GM21528 (cell line): ENCODE measurements at regions not wholly inside any gene's neighbourhood (a gene's known extent, or its start where the extent isn't known, plus 50 kb on each side); places are given as distances from the start of the nearest gene placed in this dataset.

Experiments used
- ATAC-seq: cut with Tn5 transposase; IDR thresholded peaks from one replicate; pipeline ENCODE4 v1.9.1; 2021; ENCODE audit warnings: mild to moderate bottlenecking, moderate library complexity; ENCODE audit not compliant: unreplicated experiment, low FRiP score

DNA sequence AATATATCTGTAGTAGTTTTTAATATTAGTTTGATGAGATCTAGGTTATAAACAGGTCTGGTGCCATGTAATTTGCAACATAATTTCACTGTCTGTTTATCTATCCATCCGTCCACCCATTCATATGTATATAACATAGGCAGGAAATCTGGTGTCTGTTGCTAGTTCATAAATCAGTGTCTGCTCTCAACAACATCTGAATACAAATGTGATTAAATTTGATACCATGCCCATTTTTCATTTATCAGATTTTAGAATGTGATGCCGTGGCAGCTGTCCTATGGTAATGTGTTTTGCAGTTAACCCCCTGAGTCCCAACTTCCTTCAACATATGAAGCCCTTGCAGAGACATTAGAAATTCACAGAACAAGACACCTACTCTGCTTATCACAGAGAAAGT lies 228.4 kb downstream of the CMPK2 start:
- ATAC-seq = no peak

DNA sequence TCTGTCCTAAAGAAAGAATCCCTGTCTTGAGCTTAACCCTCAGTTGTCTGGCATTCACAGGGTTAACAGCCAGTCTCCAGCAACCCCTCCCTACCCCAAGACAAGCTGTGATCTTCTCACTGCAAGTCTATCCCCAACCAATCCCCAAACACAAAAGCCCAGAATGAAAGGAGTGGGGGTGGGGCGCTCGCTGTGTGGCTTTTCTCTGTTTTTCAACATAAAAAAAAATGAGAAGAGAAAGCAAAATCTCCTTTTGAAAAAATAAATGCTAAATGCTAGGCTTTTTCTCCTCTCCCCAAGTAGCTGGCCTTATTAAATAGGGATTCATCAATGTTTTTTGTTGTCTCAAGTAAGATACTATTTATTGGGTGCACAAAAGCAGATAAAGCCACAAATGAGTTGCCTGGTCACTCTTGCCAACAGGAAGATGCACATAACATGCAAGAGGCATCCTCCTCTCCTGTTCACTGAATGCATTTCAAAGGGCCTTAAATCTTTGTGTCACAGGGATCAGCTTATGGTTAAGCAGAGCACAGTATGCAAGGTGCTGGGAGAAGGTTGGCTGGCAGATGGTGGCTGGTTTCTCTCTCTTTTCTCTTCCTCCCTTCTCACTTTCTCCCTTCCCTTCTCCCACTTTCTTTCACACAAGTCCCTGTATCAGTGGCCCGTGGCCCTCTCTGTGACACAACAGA lies 225.6 kb downstream of the CMPK2 start:
- no peak for ATAC-seq

DNA sequence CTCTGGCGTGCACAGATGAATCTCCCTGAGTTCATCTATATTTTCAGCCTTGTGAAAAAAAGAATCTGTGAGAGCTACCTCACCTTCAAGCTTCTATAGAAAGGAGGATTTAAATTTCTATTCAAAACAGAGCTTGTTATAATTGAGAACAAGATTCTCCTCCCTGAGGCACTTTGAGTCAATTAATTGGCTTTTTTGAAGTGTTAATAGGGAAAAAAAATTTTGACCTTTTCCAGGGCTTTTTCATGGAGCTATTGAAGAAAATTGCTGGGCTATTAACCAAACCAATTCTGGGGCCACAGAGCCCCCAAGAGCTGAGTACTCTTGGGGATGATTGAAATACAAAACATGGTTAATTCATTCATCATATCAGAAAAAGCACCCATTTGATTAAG lies 225.1 kb downstream of the CMPK2 start:
- no peak for ATAC-seq

DNA sequence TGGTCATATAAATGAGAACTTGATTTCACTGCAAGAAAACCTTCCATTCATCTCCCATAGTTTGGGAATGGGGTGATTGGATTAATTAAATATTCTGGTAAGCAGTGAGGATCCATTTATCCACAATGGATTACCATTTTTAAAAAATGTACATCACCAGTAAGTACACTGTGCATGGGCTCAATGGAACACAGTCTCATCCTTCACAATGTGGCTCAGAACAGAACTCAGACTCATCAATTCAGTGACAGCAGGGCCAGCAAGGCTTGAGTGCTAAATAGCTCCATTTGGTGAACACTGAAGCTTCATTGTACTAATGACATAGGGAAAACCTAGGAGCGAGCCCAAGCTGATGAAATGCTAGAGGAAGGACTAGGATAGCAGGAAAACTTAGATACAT lies 223.8 kb downstream of the CMPK2 start:
- no peak for ATAC-seq

DNA sequence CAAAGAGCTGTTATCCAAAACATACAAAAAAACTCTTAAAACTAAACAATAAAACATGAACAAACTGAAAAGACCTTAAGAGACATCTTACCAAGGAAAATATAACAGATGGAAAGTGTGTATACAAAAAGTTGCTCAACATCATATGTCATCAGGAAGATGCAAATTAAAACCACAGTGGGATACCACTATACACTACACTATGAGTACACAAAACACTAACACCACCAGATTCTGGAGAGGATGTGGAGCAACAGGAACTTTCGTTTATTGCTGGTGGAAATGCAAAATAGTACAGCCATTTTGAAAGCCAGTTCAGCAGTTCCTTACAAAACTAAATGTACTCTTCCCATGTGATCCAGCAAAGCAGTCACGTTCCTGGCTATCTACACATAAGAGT lies 221.4 kb downstream of the CMPK2 start:
- ATAC-seq = no peak

DNA sequence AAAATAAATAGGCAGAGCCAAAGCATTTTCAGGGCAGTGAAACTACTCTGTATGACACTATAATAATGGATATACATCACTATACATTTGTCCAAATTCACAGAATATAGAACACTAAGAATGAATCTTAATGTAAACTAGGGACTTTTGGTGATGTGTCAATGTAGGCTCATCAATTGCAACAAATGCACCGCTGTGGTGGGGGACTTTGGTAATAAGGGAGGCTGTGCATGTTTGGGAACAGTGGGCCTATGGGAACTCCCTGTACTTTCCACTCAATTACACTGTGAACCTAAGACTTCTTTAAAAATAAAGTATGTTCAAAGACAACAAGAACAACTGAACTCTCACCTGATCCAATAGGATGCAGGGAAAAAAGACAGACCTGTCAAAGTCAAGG lies 220.7 kb downstream of the CMPK2 start:
- ATAC-seq = no peak

DNA sequence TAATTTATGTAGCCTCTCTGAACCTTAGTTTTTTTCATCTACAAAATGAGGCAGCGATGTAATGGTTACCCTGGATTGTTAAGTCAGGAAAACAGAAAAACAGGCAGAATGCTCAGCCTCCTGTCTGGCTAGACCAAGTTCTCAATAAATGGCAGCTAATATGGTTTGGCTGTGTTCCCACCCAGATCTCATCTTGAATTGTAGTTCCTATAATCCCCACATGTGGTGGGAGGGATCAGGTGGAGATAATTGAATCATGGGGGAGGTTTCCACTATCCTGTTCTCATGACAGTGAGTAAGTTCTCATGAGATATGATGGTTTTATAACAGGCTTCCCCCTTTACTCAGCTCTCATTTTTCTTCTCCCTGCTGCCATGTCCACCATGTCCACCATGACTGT lies 220.0 kb downstream of the CMPK2 start:
- no peak for ATAC-seq

DNA sequence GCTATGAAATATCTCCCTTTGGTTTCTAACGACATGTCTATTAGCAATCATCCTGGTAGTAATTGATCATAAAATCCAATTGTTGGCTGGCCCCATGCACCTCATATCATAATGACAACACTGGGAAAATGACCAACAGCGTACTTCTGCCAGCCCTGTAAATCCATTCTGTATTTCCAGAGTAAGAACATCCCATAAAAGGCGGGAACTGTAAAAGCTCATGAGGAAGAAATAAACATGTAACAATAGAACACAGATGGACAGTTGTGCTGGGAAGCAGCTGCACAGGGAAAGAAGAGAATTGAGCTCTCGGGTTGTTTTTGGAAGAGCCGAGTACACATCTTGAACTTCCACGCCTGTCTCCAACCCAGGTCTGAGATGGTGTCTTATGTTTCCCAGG lies 218.7 kb downstream of the CMPK2 start:
- ATAC-seq = no peak

DNA sequence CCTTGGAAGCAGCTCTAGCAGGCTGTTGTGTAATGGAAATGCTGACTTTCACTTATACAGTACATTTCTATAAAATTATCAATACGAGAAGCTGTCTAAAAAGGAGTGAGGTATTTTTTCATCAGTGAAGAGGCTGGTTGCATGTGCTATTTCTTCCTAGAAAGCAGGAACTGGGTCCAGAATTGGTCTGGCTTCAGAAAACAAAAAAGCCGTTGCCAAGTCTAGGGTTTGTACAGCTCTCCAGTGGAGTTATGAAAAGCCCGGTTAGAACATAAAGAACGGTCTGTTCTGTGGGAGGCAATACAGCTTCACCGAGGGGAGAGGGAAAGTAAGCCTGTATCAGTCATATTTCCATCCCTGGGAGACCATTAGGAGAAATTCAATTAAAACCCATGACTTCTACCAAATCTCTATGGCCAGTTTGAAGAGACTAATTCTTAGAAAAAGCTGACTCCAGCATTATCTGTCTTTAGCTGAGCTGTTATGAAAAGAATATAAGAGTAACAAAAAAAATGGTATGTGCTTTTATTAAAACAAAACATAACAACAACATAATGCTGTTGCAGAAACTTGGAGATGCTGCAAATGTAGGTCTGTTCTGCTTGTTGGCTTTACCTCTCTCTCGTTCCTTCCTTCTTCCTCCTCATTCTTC lies 217.0 kb downstream of the CMPK2 start:
- ATAC-seq = no peak

DNA sequence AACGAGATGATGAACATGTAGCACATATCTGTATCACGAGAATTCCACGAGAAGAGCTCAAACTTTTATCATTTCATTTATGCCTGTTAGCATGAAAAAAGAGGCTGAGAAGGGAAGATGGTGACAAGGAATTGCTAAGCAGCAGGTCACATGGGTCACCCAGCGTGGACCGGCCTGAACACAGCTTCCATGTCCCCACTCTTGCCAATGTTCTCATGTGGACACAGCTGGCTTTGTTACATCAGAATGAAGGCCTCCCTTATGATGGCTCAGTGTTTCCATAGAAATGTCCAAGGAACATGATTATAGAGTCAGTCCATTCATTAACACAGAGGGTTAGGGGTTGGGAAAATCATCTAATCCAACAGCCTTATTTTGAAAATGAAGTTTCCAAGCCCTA lies 215.4 kb downstream of the CMPK2 start:
- ATAC-seq = no peak

DNA sequence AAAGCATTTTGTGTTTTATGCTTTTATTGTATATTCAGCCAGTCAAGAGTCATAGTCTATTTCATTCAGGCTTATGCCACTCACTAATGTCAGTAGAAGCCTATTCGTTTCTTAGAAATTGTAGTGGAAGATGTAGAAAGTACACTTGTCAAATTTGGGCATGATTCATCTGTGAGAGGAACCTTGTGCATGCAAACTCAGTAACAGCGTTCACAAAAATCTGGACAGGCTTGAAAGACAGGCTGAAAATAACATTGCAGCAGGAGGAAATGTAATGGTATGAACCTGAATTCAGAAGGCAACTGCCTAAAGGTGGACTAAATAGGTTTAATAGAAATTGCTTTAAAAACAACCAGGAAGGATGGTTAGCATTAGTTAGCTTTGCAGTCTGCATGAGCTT lies 213.5 kb downstream of the CMPK2 start:
- ATAC-seq = no peak

DNA sequence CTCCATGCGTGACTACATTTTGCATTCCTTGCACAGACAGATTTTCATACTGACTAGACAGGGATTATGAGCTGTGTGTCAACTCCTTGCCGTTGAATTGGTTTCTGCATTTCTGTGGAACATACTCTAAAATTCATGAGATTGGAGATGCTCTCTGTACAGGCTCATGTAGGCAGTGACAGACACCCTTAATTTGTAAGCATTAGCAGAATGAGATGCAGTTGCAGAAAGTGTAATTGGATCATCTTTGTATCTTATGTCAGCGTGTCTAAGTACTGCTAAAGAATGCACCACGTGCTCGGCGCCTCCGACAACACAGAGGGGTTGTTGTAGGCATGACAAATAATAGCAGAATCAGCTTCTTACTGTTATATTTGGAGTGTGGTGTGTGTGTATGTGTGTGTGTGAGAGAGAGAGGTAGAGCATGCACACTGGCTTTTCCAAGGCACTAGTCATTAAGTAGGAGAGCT lies 212.4 kb downstream of the CMPK2 start:
- no peak for ATAC-seq

DNA sequence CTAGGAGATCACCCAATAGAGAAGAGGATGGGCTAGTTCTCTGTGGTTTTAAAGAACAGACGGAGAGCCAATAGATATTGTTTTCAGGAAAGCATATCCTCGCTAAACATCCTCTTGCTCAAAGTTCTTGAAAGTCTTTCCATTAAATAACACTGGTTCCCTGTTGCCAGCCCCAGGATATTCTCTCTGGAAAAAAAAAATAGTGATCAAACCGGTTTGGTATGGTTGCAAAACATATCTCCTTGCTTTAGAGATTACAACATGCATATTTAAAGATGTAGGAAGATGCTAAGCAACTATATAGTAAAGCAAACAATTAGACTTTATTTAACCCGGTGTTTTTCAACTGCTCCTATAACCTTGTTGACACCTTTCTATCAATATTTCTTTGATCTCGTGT lies 211.4 kb downstream of the CMPK2 start:
- ATAC-seq = no peak

DNA sequence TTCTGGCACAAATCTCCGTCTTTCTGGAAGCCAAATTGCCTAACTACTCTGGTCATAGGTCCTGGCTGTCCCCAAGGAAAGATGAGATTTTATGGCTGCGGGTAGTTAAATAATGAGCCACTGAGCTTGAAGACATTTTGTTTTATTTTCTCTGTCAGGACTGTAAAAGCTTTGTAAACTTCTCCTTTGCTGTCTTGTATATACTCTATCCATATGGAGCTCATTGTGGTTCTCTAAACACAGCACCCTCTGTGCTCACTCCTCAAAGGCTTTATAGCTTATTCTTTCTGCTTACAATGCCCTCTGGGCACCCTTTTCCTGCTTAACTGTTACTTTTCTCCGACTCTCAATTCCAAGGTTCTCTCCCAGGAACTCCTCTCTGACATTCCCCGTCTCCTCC lies 209.1 kb downstream of the CMPK2 start:
- no peak for ATAC-seq

DNA sequence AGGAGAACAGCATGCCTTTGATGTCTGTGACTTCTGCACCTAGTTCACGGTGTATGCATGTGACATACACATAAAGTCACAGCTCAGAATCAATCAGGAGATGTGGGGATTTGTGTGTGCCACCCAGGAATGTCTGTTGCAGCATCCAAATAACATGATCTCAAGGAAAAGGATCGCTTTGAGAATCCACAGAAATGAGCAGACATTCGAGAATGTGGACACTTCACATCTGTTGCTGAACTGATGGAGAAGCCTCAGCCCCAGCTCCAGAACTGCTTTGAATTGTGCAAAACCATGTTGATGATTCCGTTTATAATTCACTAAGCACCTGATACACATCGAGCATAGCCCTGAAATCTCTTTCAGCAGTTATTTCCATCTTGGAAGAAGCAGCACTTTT lies 208.6 kb downstream of the CMPK2 start:
- ATAC-seq = no peak

DNA sequence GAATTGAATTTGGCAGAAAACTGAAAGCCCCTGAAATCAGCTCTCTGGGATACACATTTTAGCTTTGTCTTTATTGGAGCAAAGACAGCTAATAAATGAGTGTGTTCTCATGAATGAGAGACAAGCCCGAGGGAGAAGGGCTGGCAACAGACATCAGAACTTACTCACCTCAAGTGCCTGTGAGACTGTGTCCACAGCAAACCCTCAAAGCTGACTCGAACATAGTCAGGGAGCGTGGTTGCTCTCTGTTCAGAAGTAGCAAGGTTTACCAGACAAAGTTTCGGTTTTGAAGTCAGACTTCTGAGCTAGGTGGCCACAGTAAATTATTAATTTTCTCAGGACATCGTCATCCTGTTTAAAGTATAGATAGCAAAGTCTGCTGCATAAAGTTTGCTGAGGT lies 207.9 kb downstream of the CMPK2 start:
- no peak for ATAC-seq

DNA sequence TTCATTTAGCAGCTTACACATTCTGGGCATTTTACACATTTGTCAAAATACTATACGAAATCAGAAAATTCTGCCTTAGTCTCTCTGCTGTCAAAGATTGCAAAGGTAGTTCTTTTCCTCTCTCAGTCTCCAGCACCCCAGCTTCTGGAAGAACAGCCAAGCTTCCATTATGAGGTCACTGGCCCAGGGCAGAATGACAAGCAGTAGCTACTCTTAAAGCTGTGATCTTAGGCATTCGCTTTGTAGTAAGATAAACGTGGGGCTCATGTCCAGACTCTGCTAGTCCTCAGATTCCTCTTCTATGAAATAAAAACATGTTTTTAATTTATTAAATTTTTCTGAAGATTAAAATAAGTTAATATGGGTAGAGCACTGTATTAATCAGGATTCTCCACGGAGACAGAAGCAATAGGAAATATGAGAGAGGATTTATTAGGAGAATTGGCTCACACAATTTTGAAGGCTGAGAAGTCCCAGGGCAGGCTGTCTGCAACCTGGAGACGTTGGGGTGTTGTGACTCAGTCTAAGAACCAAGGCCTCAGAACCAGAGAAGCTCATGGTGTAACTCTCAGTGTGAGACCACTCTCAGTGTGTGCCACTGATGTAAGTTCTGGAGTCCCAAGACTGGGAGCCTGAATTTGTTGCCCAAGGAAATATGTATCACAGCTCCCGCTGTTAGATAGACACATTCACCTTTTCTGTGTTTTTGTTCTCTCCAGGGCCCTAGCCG lies 201.2 kb downstream of the CMPK2 start:
- ATAC-seq = no peak

DNA sequence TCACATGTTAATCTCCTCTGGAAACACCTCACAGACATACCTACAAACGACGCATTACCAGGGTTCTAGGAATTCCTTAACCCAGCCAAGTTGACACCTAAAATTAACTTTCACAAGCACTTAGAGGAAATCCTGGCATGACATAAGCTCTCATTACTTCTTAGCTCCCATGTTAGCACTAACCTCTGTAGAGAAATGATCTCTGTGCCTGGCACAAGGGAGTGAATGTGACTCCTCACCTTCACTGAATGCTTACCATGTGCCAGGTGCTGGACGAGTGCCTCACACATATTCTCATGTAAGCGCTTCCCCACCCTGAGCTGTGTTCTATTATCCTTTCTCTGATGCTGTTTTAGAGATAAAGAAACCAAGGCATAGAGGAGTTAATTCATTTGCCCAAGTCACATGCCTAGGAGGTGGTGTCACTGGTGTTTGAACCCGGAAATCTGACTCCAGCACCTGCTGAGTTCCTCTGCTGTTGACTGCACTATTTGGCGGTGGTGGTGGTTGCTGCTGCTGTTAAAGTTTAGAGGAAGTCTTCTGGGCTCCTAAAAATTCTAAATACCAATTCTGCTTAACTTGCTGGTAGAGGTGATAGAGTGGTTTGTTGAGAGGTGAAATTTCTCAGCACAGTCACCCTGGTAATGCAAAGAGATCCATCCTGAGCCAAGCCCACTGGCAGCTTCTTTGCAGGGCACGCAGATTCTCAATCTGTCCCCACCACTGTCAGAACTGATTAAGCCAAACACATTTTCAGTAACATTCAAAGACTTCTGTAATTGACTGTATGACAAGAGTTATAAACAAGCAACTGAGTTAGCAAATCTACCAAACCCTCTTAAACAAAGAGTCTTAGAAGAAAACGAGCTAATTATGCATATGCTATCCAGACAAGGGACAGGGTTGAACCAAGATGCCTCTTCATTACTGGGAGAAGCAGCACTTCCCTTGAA lies 200.3 kb downstream of the CMPK2 start:
- ATAC-seq = no peak

DNA sequence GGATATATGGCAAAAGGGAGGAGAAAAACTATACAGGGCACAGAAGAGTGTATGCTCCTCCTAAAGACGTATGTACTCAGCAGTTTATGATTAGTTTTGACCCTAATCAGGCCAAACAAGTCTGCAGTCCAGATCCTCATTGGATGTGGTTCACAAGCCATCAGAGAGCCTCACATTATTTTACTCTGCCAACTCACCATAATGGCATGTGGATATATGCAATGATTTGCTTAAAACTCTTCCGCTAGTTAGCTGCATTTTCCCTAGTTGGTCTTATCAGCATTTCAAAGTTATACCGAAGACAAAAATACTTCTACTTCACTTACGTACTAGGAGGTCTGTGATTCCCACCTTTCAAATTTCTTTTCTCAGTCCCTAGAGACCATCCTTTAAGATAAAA lies 198.4 kb downstream of the CMPK2 start:
- no peak for ATAC-seq

DNA sequence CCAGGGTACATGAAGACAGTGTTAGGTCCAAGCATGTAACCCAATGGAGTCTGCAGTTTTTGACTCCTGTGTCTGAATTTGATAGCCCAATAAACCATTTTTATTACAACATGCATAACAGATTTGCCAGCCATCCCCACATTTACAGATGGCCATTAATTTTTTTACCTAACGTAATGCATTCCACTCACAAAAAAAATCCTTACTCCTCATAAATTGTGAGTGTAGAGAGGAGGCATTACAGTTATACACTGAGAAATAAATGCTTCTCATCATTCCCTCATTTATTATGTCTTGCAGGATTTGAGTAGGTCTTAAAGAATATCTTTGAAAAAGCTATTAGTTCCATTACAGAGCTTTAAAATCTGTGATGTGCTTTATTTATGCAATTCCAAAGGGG lies 193.8 kb downstream of the CMPK2 start:
- ATAC-seq = no peak

DNA sequence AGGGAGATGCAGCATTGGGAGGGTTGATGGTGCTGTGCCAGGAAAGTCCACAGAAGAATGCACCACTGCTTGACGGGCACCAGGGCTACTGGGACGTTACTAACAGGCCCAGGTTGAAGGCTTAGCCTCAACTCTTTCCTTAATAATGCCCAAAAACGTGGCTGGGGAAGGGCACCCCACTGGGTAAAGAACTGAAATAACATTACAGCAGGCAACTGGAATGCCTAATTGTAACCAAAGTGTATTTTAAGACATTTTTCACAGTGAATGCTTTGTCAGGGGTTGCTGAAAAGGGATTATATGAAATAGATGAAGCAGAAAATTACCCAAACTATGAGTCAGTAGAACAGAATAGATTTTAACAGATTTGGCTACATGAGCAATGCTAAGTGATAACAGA lies 191.3 kb downstream of the CMPK2 start:
- no peak for ATAC-seq
